ENCODE measurements at regions not wholly inside any gene's neighbourhood (a gene's known extent, or its start where the extent isn't known, plus 50 kb on each side); places are given as distances from the start of the nearest gene placed in this dataset.

DNA sequence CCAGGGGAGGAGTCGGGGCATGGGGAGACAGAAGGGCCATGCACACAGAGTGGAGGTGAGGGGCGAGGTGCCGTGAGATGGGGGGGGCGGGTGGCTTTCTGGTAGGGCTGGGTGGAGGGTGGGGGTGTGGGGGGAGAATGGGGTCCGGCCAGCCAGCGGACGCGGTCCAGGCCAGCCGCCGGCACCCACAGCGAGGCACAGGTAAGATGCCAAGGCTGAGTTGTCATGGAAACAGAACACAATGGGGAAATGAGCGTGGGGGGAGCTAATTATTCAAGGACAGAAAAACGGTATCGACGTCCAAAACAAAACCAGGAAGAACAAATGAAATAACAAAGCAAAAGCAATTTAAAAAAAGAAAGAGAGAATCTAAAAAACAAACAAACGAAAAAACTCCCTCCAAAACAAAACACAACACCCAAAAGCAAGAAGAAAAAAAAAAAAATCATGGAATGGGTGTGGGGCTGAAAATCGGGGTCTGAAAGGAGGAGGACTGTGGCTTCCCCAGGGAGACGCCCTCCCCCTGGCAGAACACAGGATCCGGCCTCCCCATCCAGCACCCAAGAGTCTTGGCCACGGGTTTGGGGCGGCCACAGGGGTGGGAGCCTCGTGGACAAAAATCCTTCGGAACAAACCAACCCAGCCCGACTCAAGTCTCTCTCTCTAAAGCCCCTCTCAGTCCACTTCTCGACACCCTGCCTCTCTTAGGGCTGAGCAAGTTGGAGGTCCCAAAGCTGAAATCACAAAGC, 92.5 kb downstream of the PTPRS start:
- H3K4me1 ChIP-seq (ENCODE audit: control insufficient read depth in 4 of 4, insufficient read depth in 4 of 4, low read length in 3 of 4): no peaks in the 10 kb centered on the region
- WGBS: 90% methylated on average over 25 of the region's 25 CpGs
- no peak for DNase-seq (ENCODE audit: low spot score)
- no peak overlapping the region for H3K27ac ChIP-seq (ENCODE audit: low read depth in 1 of 2, low read length in 2 of 2)
- no peak overlapping the region for H3K4me3 ChIP-seq (ENCODE audit: low read depth in 1 of 3, low read length in 3 of 3)
- no peak for TF ChIP-seq FOXA1 (IDR thresholded peaks at IDR 0.05)
- TF ChIP-seq TAF1 (conservative IDR thresholded peaks at IDR 0.05): no peak
- no peak for TF ChIP-seq HNF4A (conservative IDR thresholded peaks at IDR 0.05)
- TF ChIP-seq RXRA (IDR thresholded peaks at IDR 0.05): no peak
- no peak for TF ChIP-seq HNF4G (IDR thresholded peaks at IDR 0.05)
- TF ChIP-seq GABPA (IDR thresholded peaks at IDR 0.05 in 1 of 2, conservative IDR thresholded peaks at IDR 0.05 in 1 of 2): no peak
- TF ChIP-seq, protein P1, sequence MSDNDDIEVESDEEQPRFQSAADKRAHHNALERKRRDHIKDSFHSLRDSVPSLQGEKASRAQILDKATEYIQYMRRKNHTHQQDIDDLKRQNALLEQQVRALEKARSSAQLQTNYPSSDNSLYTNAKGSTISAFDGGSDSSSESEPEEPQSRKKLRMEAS (IDR thresholded peaks at IDR 0.05): no peak
- no peak for TF ChIP-seq NR2F2 (IDR thresholded peaks at IDR 0.05)
- no peak for TF ChIP-seq EGR1 (IDR thresholded peaks at IDR 0.05; ENCODE audit: low read depth in 2 of 2)
- TF ChIP-seq, protein P2, sequence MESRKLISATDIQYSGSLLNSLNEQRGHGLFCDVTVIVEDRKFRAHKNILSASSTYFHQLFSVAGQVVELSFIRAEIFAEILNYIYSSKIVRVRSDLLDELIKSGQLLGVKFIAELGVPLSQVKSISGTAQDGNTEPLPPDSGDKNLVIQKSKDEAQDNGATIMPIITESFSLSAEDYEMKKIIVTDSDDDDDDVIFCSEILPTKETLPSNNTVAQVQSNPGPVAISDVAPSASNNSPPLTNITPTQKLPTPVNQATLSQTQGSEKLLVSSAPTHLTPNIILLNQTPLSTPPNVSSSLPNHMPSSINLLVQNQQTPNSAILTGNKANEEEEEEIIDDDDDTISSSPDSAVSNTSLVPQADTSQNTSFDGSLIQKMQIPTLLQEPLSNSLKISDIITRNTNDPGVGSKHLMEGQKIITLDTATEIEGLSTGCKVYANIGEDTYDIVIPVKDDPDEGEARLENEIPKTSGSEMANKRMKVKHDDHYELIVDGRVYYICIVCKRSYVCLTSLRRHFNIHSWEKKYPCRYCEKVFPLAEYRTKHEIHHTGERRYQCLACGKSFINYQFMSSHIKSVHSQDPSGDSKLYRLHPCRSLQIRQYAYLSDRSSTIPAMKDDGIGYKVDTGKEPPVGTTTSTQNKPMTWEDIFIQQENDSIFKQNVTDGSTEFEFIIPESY (IDR thresholded peaks at IDR 0.05): no peak
- no peak for TF ChIP-seq YY1 (IDR thresholded peaks at IDR 0.05)
- TF ChIP-seq, protein P3, sequence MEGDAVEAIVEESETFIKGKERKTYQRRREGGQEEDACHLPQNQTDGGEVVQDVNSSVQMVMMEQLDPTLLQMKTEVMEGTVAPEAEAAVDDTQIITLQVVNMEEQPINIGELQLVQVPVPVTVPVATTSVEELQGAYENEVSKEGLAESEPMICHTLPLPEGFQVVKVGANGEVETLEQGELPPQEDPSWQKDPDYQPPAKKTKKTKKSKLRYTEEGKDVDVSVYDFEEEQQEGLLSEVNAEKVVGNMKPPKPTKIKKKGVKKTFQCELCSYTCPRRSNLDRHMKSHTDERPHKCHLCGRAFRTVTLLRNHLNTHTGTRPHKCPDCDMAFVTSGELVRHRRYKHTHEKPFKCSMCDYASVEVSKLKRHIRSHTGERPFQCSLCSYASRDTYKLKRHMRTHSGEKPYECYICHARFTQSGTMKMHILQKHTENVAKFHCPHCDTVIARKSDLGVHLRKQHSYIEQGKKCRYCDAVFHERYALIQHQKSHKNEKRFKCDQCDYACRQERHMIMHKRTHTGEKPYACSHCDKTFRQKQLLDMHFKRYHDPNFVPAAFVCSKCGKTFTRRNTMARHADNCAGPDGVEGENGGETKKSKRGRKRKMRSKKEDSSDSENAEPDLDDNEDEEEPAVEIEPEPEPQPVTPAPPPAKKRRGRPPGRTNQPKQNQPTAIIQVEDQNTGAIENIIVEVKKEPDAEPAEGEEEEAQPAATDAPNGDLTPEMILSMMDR (IDR thresholded peaks at IDR 0.05; ENCODE audit: low read depth, low read length, missing input control): no peak
- no peaks in the 10 kb centered on the region for H3K9me3 ChIP-seq (ENCODE audit: control insufficient read depth in 4 of 4, low read length in 3 of 4)
- no peaks in the 10 kb centered on the region for H3K27me3 ChIP-seq (ENCODE audit: control insufficient read depth in 4 of 4, insufficient read depth in 4 of 4, low read length in 3 of 4)
- no peaks in the 10 kb centered on the region for H3K36me3 ChIP-seq (ENCODE audit: control insufficient read depth in 4 of 4, insufficient read depth in 3 of 4, low read depth in 1 of 4, low read length in 3 of 4)
- H3K9ac ChIP-seq (ENCODE audit: low read depth in 1 of 2, low read length in 2 of 2): no peak overlapping the region

DNA sequence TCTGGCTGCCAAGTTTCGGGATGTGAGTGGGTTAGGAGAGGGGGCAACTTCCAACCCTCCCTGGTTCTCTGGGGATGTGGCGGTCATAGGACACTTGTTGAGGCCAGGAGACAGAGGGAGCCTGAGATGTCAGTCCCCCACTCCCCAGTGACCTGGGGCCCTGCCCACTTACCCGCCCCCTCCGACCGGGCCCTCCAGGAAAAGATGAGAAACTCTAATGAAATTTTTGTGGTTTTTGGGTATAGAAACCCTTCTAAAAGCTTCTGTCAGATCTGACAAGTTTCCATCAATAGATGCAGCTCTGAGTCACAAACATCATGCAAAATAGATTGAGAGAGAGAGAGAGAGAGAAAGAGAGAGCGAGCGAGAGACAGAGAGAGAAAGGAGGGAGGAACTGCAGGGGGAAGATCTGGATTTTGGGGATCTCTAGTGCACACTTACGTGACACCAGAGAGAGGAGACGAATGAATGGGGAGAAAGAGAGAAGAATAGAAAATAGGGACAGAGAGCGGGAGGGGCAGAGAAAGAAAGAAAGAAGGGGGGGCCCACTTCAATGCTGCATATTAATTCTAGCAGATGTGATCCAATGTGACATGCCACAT, 94.0 kb downstream of the PTPRS start:
- 88% methylated on average over 10 of the region's 10 CpGs for WGBS
- Histone ChIP-seq H3K4me1 (ENCODE audit: control insufficient read depth in 4 of 4, insufficient read depth in 4 of 4, low read length in 3 of 4) (no peaks in the 10 kb centered on the region), H3K36me3 (ENCODE audit: control insufficient read depth in 4 of 4, insufficient read depth in 3 of 4, low read depth in 1 of 4, low read length in 3 of 4) (no peaks in the 10 kb centered on the region), H3K4me3 (ENCODE audit: low read depth in 1 of 3, low read length in 3 of 3) (no peak overlapping the region), H3K27ac (ENCODE audit: low read depth in 1 of 2, low read length in 2 of 2) (no peak overlapping the region), H3K9ac (ENCODE audit: low read depth in 1 of 2, low read length in 2 of 2) (no peak overlapping the region), H3K27me3 (ENCODE audit: control insufficient read depth in 4 of 4, insufficient read depth in 4 of 4, low read length in 3 of 4) (no peaks in the 10 kb centered on the region), H3K9me3 (ENCODE audit: control insufficient read depth in 4 of 4, low read length in 3 of 4) (no peaks in the 10 kb centered on the region)
- TF ChIP-seq, protein P2 (IDR thresholded peaks at IDR 0.05): no peak
- TF ChIP-seq YY1 (IDR thresholded peaks at IDR 0.05) (no peak), HNF4G (IDR thresholded peaks at IDR 0.05) (no peak), HNF4A (conservative IDR thresholded peaks at IDR 0.05) (no peak), FOXA2 (IDR thresholded peaks at IDR 0.05) (no peak), JUND (IDR thresholded peaks at IDR 0.05) (no peak), GABPA (IDR thresholded peaks at IDR 0.05 in 1 of 2, conservative IDR thresholded peaks at IDR 0.05 in 1 of 2) (no peak)
- TF ChIP-seq, protein P4, sequence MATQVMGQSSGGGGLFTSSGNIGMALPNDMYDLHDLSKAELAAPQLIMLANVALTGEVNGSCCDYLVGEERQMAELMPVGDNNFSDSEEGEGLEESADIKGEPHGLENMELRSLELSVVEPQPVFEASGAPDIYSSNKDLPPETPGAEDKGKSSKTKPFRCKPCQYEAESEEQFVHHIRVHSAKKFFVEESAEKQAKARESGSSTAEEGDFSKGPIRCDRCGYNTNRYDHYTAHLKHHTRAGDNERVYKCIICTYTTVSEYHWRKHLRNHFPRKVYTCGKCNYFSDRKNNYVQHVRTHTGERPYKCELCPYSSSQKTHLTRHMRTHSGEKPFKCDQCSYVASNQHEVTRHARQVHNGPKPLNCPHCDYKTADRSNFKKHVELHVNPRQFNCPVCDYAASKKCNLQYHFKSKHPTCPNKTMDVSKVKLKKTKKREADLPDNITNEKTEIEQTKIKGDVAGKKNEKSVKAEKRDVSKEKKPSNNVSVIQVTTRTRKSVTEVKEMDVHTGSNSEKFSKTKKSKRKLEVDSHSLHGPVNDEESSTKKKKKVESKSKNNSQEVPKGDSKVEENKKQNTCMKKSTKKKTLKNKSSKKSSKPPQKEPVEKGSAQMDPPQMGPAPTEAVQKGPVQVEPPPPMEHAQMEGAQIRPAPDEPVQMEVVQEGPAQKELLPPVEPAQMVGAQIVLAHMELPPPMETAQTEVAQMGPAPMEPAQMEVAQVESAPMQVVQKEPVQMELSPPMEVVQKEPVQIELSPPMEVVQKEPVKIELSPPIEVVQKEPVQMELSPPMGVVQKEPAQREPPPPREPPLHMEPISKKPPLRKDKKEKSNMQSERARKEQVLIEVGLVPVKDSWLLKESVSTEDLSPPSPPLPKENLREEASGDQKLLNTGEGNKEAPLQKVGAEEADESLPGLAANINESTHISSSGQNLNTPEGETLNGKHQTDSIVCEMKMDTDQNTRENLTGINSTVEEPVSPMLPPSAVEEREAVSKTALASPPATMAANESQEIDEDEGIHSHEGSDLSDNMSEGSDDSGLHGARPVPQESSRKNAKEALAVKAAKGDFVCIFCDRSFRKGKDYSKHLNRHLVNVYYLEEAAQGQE (IDR thresholded peaks at IDR 0.05): no peak
- TF ChIP-seq, protein P3 (IDR thresholded peaks at IDR 0.05; ENCODE audit: low read depth, low read length, missing input control): no peak
- DNase-seq (ENCODE audit: low spot score): no peak

Measured in liver (tissue), 8 donors.